HG03095 (cell line): ENCODE measurements at regions not wholly inside any gene's neighbourhood (a gene's known extent, or its start where the extent isn't known, plus 50 kb on each side); places are given as distances from the start of the nearest gene placed in this dataset.

Source experiments
- ATAC-seq: cut with Tn5 transposase; IDR thresholded peaks from one replicate; pipeline ENCODE4 v1.9.1; 2021; ENCODE audit warnings: moderate library complexity; ENCODE audit not compliant: unreplicated experiment

GRCh38 chr6:114404339-114404955 lies 61.6 kb upstream of the HS3ST5 start:
- ATAC-seq: no peak

DNA sequence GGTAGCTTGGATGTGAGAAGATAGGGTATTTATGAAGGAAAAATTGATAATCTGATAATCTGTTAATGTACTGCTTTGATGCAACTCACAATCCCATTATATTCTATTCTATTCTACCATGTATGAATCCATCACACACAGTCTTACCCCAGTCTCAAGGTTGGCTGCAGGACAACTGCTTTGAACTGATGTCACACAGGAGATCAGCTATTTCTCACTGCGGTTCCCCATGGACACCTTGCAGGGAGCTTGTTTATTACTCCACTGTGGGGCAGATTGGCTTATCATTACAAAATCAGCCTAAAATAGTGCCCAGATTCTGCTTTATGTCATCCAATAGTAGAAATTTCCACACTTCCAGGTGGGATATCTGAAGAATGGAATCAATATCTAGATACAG lies 61.0 kb upstream of the HS3ST5 start:
- no peak for ATAC-seq

- ATAC-seq: no peak
Measured at GRCh38 chr6:114398481-114398880, 55.7 kb upstream of the HS3ST5 start.
